Stimulated activated CD4-positive, alpha-beta T cell treated with anti-CD3 and anti-CD28 coated beads, TNF-alpha, amount 100 ng/mL, for 48 hours (primary cell): ENCODE measurements at regions not wholly inside any gene's neighbourhood (a gene's known extent, or its start where the extent isn't known, plus 50 kb on each side); places are given as distances from the start of the nearest gene placed in this dataset.

ENCODE experiments used
- DNase-seq, 3 donors: peaks; one replicate each; pipeline ENCODE4 v3.0.0-alpha.2; 2020; ENCODE audit warnings: low read depth in 3 of 3

GRCh38 chr20:6831461-6831860 lies 64.0 kb downstream of the BMP2 start:
- no peak for DNase-seq

GRCh38 chr20:6832811-6833210 lies 65.3 kb downstream of the BMP2 start:
- no peak for DNase-seq

GRCh38 chr20:6835609-6836008 lies 68.1 kb downstream of the BMP2 start:
- DNase-seq = no peak

GRCh38 chr20:6836821-6837374 lies 69.4 kb downstream of the BMP2 start:
- no peak for DNase-seq

- no peak for DNase-seq
These were observed 70.2 kb downstream of the BMP2 start for GRCh38 chr20:6837730-6838129.

GRCh38 chr20:6838181-6838826 lies 70.8 kb downstream of the BMP2 start:
- no peak for DNase-seq

- no peak for DNase-seq
These were observed 73.6 kb downstream of the BMP2 start for GRCh38 chr20:6841128-6841527.

GRCh38 chr20:6845141-6845540 lies 77.7 kb downstream of the BMP2 start:
- DNase-seq = no peak

- DNase-seq = no peak
These were observed 80.6 kb downstream of the BMP2 start for GRCh38 chr20:6848041-6848440.

- DNase-seq = no peak
These were observed 81.5 kb downstream of the BMP2 start for GRCh38 chr20:6848992-6849391.

- no peak for DNase-seq
These were observed 83.7 kb downstream of the BMP2 start for GRCh38 chr20:6851136-6851535.

GRCh38 chr20:6852478-6852877 lies 85.0 kb downstream of the BMP2 start:
- no peak for DNase-seq

- no peak for DNase-seq
These were observed 87.6 kb downstream of the BMP2 start for GRCh38 chr20:6855104-6855503.

GRCh38 chr20:6855796-6856195 lies 88.3 kb downstream of the BMP2 start:
- DNase-seq = no peak

- no peak for DNase-seq
These were observed 90.4 kb downstream of the BMP2 start for GRCh38 chr20:6857927-6858326.

- no peak for DNase-seq
These were observed 95.9 kb downstream of the BMP2 start for GRCh38 chr20:6863355-6863754.

- DNase-seq = no peak
These were observed 96.3 kb downstream of the BMP2 start for GRCh38 chr20:6863798-6864201.

GRCh38 chr20:6864740-6865139 lies 97.3 kb downstream of the BMP2 start:
- DNase-seq = no peak

- no peak for DNase-seq
These were observed 99.3 kb downstream of the BMP2 start for GRCh38 chr20:6866741-6867140.

GRCh38 chr20:6868861-6869260 lies 101.4 kb downstream of the BMP2 start:
- DNase-seq = no peak

- DNase-seq = no peak
These were observed 103.1 kb downstream of the BMP2 start for GRCh38 chr20:6870559-6870958.

GRCh38 chr20:6877633-6878032 lies 110.1 kb downstream of the BMP2 start:
- DNase-seq = no peak

- DNase-seq = no peak
These were observed 115.2 kb downstream of the BMP2 start for GRCh38 chr20:6882561-6883291.
